ENCODE measurements at regions not wholly inside any gene's neighbourhood (a gene's known extent, or its start where the extent isn't known, plus 50 kb on each side); places are given as distances from the start of the nearest gene placed in this dataset.

- TF ChIP-seq GATA2 (IDR thresholded peaks at IDR 0.05; ENCODE audit: low read depth, low read length) (no peak), GATA3 (IDR thresholded peaks at IDR 0.05; ENCODE audit: low read depth, low read length) (no peak)
Measured at GRCh38 chr7:91344911-91345310, 80.7 kb downstream of the FZD1 start.
